Amygdala (tissue), 56 donors: ENCODE measurements at regions not wholly inside any gene's neighbourhood (a gene's known extent, or its start where the extent isn't known, plus 50 kb on each side); places are given as distances from the start of the nearest gene placed in this dataset.

ENCODE experiments used
- DNase-seq, 56 donors: peaks; one replicate each; lab custom pipeline; 2025; lab: John Stamatoyannopoulos, UW

GRCh38 chr3:792630-793029 lies 300.2 kb upstream of the CNTN6 start:
- no peak for DNase-seq

- DNase-seq, result no peak
Observed at GRCh38 chr3:804211-804610, 288.6 kb upstream of the CNTN6 start.

GRCh38 chr3:805326-805725 lies 287.5 kb upstream of the CNTN6 start:
- DNase-seq, result no peak

- DNase-seq, result no peak
Observed at GRCh38 chr3:806006-806405, 286.8 kb upstream of the CNTN6 start.

- no peak for DNase-seq
Observed at GRCh38 chr3:816605-817004, 276.2 kb upstream of the CNTN6 start.

GRCh38 chr3:834679-835078 lies 258.1 kb upstream of the CNTN6 start:
- no peak for DNase-seq

- DNase-seq, result no peak
Observed at GRCh38 chr3:835096-835495, 257.7 kb upstream of the CNTN6 start.

GRCh38 chr3:839981-840380 lies 252.8 kb upstream of the CNTN6 start:
- DNase-seq, result no peak

GRCh38 chr3:851098-851790 lies 241.6 kb upstream of the CNTN6 start:
- DNase-seq, result no peak

- DNase-seq, result no peak
Observed at GRCh38 chr3:852033-852432, 240.8 kb upstream of the CNTN6 start.

GRCh38 chr3:853489-853888 lies 239.3 kb upstream of the CNTN6 start:
- no peak for DNase-seq

GRCh38 chr3:859135-859534 lies 233.7 kb upstream of the CNTN6 start:
- no peak for DNase-seq

- DNase-seq, result no peak
Observed at GRCh38 chr3:861721-862120, 231.1 kb upstream of the CNTN6 start.

- no peak for DNase-seq
Observed at GRCh38 chr3:869269-869668, 223.6 kb upstream of the CNTN6 start.

GRCh38 chr3:869734-870133 lies 223.1 kb upstream of the CNTN6 start:
- no peak for DNase-seq

- no peak for DNase-seq
Observed at GRCh38 chr3:871651-872050, 221.2 kb upstream of the CNTN6 start.

- DNase-seq, result no peak
Observed at GRCh38 chr3:877001-877400, 215.8 kb upstream of the CNTN6 start.

- DNase-seq, result no peak
Observed at GRCh38 chr3:878746-879145, 214.1 kb upstream of the CNTN6 start.

- no peak for DNase-seq
Observed at GRCh38 chr3:880371-880770, 212.5 kb upstream of the CNTN6 start.

- DNase-seq, result no peak
Observed at GRCh38 chr3:882533-882932, 210.3 kb upstream of the CNTN6 start.

GRCh38 chr3:901953-902778 lies 190.7 kb upstream of the CNTN6 start:
- no peak for DNase-seq

- no peak for DNase-seq
Observed at GRCh38 chr3:905217-905616, 187.6 kb upstream of the CNTN6 start.
